GM23338 (cell line): ENCODE measurements at regions not wholly inside any gene's neighbourhood (a gene's known extent, or its start where the extent isn't known, plus 50 kb on each side); places are given as distances from the start of the nearest gene placed in this dataset.

Source experiments
- ATAC-seq: fragments of 200-7000 bp; cut with Tn5 transposase; 3 replicates; pipeline ENCODE4 v1.9.1; 2020
- DNase-seq: peaks from one replicate; pipeline ENCODE4 v3.0.0-alpha.2; 2015; ENCODE audit warnings: low spot score
- H2AFZ ChIP-seq: fragments of 200-600 bp; sonication (generic); 2 replicates; pipeline ENCODE4 v1.8.0; 2016; ENCODE audit warnings: antibody characterized with exemption, mild to moderate bottlenecking, moderate library complexity
- H3F3A ChIP-seq: fragments of 200-600 bp; sonication (generic); replicated peaks from 2 replicates; pipeline ENCODE4 v1.8.0; 2017; ENCODE audit warnings: antibody characterized with exemption, mixed run types, low read depth
- H3K27ac ChIP-seq: fragments of 200-600 bp; sonication (generic); 2 replicates; pipeline ENCODE4 v1.6.1; 2016; ENCODE audit warnings: low read depth
- H3K27me3 ChIP-seq: fragments of 200-600 bp; sonication (generic); 2 replicates; pipeline ENCODE4 v1.8.0; 2016; ENCODE audit warnings: mild to moderate bottlenecking, mixed run types, moderate library complexity; ENCODE audit not compliant: insufficient read depth
- H3K36me3 ChIP-seq: fragments of 200-600 bp; sonication (generic); 2 replicates; pipeline ENCODE4 v1.8.0; 2016; ENCODE audit warnings: mild to moderate bottlenecking; ENCODE audit not compliant: insufficient read depth
- H3K4me1 ChIP-seq: fragments of 200-600 bp; sonication (generic); 2 replicates; pipeline ENCODE4 v1.8.0; 2016; ENCODE audit warnings: mild to moderate bottlenecking, moderate library complexity; ENCODE audit not compliant: insufficient read depth
- H3K4me2 ChIP-seq: fragments of 200-600 bp; sonication (generic); 2 replicates; pipeline ENCODE4 v1.7.1; 2017; ENCODE audit warnings: mixed run types
- H3K4me3 ChIP-seq: fragments of 200-600 bp; sonication (generic); 2 replicates; pipeline ENCODE4 v1.6.1; 2016; ENCODE audit warnings: mixed run types
- H3K79me2 ChIP-seq: fragments of 200-600 bp; sonication (generic); replicated peaks from 2 replicates; pipeline ENCODE4 v1.8.0; 2017; ENCODE audit warnings: mild to moderate bottlenecking; ENCODE audit not compliant: insufficient read depth
- H3K9me2 ChIP-seq: fragments of 200-600 bp; sonication (generic); 2 replicates; pipeline ENCODE4 v1.8.0; 2017; ENCODE audit not compliant: insufficient read depth
- H4K20me1 ChIP-seq: fragments of 200-600 bp; sonication (generic); replicated peaks from 2 replicates; pipeline ENCODE4 v1.8.0; 2017; ENCODE audit warnings: mild to moderate bottlenecking; ENCODE audit not compliant: insufficient read depth
- H3K27ac Mint-ChIP-seq: 2 replicates; pipeline ENCODE4 v1.8.0; 2020; ENCODE audit warnings: inconsistent platforms, mild to moderate bottlenecking, moderate library complexity, mixed read lengths
- H3K27me3 Mint-ChIP-seq: 3 replicates; pipeline ENCODE4 v1.8.0; 2022; ENCODE audit warnings: low read depth, mild to moderate bottlenecking, moderate library complexity, mixed read lengths, inconsistent platforms; ENCODE audit not compliant: insufficient read depth, poor library complexity
- H3K36me3 Mint-ChIP-seq: 3 replicates; pipeline ENCODE4 v1.8.0; 2021; ENCODE audit warnings: low read depth, mild to moderate bottlenecking, inconsistent platforms, moderate library complexity, mixed read lengths
- H3K4me1 Mint-ChIP-seq: 3 replicates; pipeline ENCODE4 v1.8.0; 2020; ENCODE audit warnings: mild to moderate bottlenecking, inconsistent platforms, mixed read lengths
- H3K4me3 Mint-ChIP-seq: 3 replicates; pipeline ENCODE4 v1.8.0; 2021; ENCODE audit warnings: moderate library complexity, mild to moderate bottlenecking, inconsistent platforms, mixed read lengths
- H3K9me3 Mint-ChIP-seq: 3 replicates; pipeline ENCODE4 v1.8.0; 2020; ENCODE audit warnings: moderate library complexity, mild to moderate bottlenecking, inconsistent platforms, mixed read lengths
- EZH2 ChIP-seq: fragments of 200-600 bp; sonication (generic); IDR thresholded peaks from one replicate; pipeline ENCODE4 v1.8.0; 2017; ENCODE audit warnings: antibody characterized with exemption, mild to moderate bottlenecking, low read depth; ENCODE audit not compliant: unreplicated experiment
- JUNB ChIP-seq: IDR thresholded peaks from one replicate; pipeline ENCODE4 v1.6.1; 2016; ENCODE audit warnings: antibody characterized with exemption; ENCODE audit not compliant: unreplicated experiment
- NANOG ChIP-seq: IDR thresholded peaks from 2 replicates; pipeline ENCODE4 v1.6.1; 2016; ENCODE audit warnings: antibody characterized with exemption, borderline replicate concordance
- POLR2AphosphoS5 ChIP-seq: IDR thresholded peaks from 2 replicates; pipeline ENCODE4 v1.6.1; 2016; ENCODE audit warnings: antibody characterized with exemption, low read depth
- REST ChIP-seq: IDR thresholded peaks from one replicate; pipeline ENCODE4 v1.6.1; 2018; ENCODE audit warnings: antibody characterized with exemption; ENCODE audit not compliant: unreplicated experiment
- STAT1 ChIP-seq: IDR thresholded peaks from one replicate; pipeline ENCODE4 v1.6.1; 2016; ENCODE audit warnings: antibody characterized with exemption; ENCODE audit not compliant: unreplicated experiment
- ZNF114 ChIP-seq: fragments of 250-450 bp; sonication (Bioruptor Pico); IDR thresholded peaks from 2 replicates; pipeline ENCODE4 v1.5.0; 2020; ENCODE audit warnings: mild to moderate bottlenecking, moderate library complexity
- ZNF331 ChIP-seq: fragments of 250-450 bp; sonication (Bioruptor Pico); IDR thresholded peaks from 2 replicates; pipeline ENCODE4 v1.5.0; 2020; ENCODE audit warnings: low read depth, mild to moderate bottlenecking, moderate library complexity
- TF ChIP-seq, protein P1 (sequence below): IDR thresholded peaks from 2 replicates; pipeline ENCODE4 v1.6.1; 2016; ENCODE audit warnings: antibody characterized with exemption
- TF ChIP-seq, protein P2 (sequence below), 2 experiments: fragments of 200-600 bp in 1 of 2; sonication (generic) in 1 of 2; conservative IDR thresholded peaks; 2 replicates each; pipeline versions ENCODE4 v1.5.1 to v1.6.1; 2016 to 2017; ENCODE audit warnings: antibody characterized with exemption in 2 of 2, low read depth in 2 of 2, mild to moderate bottlenecking in 2 of 2, moderate library complexity in 1 of 2

- TF ChIP-seq ZNF114 (CRISPR knock-in tag) = no peak
Measured at GRCh38 chr9:109901201-109901600, 121.2 kb downstream of the PALM2AKAP2 start (continued).

DNA sequence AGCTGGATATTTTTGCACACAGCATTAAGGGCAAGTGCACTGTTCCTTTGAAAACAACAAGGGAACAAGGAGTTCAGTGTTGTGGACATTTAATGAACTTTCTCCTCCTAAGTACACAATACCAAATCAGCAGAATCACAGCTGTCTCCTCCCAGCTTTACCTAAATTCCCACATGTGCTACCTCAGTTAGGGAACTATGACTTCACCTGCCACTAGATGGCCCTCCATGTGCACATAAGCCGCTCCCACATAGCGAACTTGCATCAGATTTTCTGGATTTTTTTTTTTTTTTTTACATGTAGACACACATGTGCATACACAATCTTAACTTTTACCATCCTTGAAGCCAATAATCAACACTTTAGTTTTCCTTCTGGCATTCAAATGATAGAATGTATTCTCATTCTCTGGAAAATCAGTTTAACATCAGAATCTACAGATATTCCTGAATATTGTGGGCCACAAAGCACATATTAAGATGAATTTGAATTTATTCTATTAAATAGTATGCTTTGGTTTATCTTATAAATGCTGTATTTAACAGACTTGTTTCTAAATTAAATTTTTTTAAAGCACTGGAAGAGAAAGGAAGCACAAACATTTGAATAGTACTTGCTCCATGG, 123.6 kb downstream of the PALM2AKAP2 start:
- no peak overlapping the region for H3K27ac ChIP-seq

DNA sequence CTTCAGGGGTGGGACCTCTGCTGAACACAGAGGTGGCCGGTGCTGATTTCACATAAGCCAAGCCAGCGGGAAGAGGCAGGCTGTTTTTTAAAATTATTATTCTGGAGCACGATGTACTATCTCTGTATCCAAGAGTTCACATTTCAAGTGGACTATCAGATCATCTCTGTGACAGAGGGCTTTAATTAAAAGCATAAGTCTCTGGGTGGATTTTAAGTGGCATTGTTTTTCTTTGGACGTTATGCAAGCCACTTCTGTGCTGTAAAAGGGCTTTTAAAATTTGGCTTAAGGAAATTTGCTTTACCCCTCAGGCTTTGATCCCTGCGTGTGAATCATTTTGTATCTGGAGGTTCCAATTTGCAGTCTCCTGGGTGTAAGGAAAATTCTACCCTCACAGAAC, 124.7 kb downstream of the PALM2AKAP2 start:
- H3K27me3 Mint-ChIP-seq = peaks cover 2% of the 10 kb centered on the region
- no peaks in the 10 kb centered on the region for H3K36me3 Mint-ChIP-seq
- no peak overlapping the region for H3K4me3 Mint-ChIP-seq
- H3K4me1 ChIP-seq = 0 out of 2 replicates have a peak, but pooled peaks cover 6% of the 10 kb centered on the region
- H3K27ac Mint-ChIP-seq = no peak overlapping the region
- ATAC-seq (no peak), DNase-seq (no peak)
- no peak overlapping the region for H3K4me2 ChIP-seq
- peaks cover 7% of the 10 kb centered on the region for H3K9me2 ChIP-seq
- H3K79me2 ChIP-seq = no peaks in the 10 kb centered on the region
- peaks cover 16% of the 10 kb centered on the region for H3K4me1 Mint-ChIP-seq
- H2AFZ ChIP-seq = no peak overlapping the region
- no peaks in the 10 kb centered on the region for H3K9me3 Mint-ChIP-seq
- H4K20me1 ChIP-seq = no peaks in the 10 kb centered on the region
- no peaks in the 10 kb centered on the region for H3K27me3 ChIP-seq
- H3F3A ChIP-seq = no peaks in the 10 kb centered on the region
- H3K27ac ChIP-seq = no peak overlapping the region
- H3K4me3 ChIP-seq = no peak overlapping the region
- H3K36me3 ChIP-seq = no peaks in the 10 kb centered on the region
- no peak for TF ChIP-seq JUNB
- TF ChIP-seq EZH2 = no peak
- TF ChIP-seq NANOG = no peak
- no peak for TF ChIP-seq REST
- no peak for TF ChIP-seq ZNF331
- TF ChIP-seq ZNF114 (CRISPR knock-in tag) = no peak
- TF ChIP-seq, protein P1, sequence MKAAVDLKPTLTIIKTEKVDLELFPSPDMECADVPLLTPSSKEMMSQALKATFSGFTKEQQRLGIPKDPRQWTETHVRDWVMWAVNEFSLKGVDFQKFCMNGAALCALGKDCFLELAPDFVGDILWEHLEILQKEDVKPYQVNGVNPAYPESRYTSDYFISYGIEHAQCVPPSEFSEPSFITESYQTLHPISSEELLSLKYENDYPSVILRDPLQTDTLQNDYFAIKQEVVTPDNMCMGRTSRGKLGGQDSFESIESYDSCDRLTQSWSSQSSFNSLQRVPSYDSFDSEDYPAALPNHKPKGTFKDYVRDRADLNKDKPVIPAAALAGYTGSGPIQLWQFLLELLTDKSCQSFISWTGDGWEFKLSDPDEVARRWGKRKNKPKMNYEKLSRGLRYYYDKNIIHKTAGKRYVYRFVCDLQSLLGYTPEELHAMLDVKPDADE = no peak
- TF ChIP-seq, protein P2, sequence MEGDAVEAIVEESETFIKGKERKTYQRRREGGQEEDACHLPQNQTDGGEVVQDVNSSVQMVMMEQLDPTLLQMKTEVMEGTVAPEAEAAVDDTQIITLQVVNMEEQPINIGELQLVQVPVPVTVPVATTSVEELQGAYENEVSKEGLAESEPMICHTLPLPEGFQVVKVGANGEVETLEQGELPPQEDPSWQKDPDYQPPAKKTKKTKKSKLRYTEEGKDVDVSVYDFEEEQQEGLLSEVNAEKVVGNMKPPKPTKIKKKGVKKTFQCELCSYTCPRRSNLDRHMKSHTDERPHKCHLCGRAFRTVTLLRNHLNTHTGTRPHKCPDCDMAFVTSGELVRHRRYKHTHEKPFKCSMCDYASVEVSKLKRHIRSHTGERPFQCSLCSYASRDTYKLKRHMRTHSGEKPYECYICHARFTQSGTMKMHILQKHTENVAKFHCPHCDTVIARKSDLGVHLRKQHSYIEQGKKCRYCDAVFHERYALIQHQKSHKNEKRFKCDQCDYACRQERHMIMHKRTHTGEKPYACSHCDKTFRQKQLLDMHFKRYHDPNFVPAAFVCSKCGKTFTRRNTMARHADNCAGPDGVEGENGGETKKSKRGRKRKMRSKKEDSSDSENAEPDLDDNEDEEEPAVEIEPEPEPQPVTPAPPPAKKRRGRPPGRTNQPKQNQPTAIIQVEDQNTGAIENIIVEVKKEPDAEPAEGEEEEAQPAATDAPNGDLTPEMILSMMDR (conservative IDR thresholded peaks at IDR 0.05; ENCODE audit: low read depth in 2 of 2) = no peak
- no peak for TF ChIP-seq STAT1
- TF ChIP-seq POLR2AphosphoS5 = no peak

More for the DNA sequence above, 123.6 kb downstream of the PALM2AKAP2 start:
- Histone ChIP-seq H2AFZ (no peak overlapping the region), H3K27me3 (no peaks in the 10 kb centered on the region), H3K4me2 (no peak overlapping the region), H3K79me2 (no peaks in the 10 kb centered on the region), H3K36me3 (no peaks in the 10 kb centered on the region), H3K4me1 (0 out of 2 replicates have a peak, but pooled peaks cover 6% of the 10 kb centered on the region), H3K9me2 (no peaks in the 10 kb centered on the region; the same call in 1 of the 2 replicates), H4K20me1 (no peaks in the 10 kb centered on the region), H3F3A (no peaks in the 10 kb centered on the region), H3K4me3 (no peak overlapping the region)
- H3K9me3 Mint-ChIP-seq = no peaks in the 10 kb centered on the region; the same call in 2 of the 3 replicates
- ATAC-seq (peak; percentile 89), DNase-seq (peak; percentile 81)
- H3K4me3 Mint-ChIP-seq = no peak overlapping the region
- H3K27ac Mint-ChIP-seq = peak overlapping the region; percentile 91
- H3K27me3 Mint-ChIP-seq = peaks cover 2% of the 10 kb centered on the region
- TF ChIP-seq, protein P2 (conservative IDR thresholded peaks at IDR 0.05; ENCODE audit: low read depth in 2 of 2) = peak; percentile 97
- TF ChIP-seq POLR2AphosphoS5 = no peak
- TF ChIP-seq STAT1 = no peak
- H3K36me3 Mint-ChIP-seq = no peaks in the 10 kb centered on the region
- H3K4me1 Mint-ChIP-seq = peaks cover 16% of the 10 kb centered on the region
